ENCODE measurements at regions not wholly inside any gene's neighbourhood (a gene's known extent, or its start where the extent isn't known, plus 50 kb on each side); places are given as distances from the start of the nearest gene placed in this dataset.

DNA sequence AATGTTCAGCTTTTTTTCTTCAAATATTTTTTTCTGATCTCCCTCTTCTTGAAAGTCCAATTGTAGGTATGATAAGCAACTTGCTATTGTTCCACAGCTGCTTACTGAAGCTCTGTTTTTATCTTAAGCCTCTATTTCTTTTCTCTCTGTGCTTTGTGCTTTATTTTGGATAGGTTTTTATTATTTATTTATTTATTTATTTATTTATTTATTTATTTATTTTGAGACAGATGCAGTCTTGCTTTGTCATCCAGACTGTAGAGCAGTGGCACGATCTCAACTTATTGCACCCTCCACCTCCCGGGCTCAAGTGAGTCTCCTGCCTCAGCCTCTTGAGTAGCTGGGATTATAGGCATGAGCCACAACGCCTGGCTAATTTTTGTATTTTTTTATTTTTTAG lies 199.4 kb downstream of the KLF12 start:
- no peak for DNase-seq (ENCODE audit: low spot score)

DNA sequence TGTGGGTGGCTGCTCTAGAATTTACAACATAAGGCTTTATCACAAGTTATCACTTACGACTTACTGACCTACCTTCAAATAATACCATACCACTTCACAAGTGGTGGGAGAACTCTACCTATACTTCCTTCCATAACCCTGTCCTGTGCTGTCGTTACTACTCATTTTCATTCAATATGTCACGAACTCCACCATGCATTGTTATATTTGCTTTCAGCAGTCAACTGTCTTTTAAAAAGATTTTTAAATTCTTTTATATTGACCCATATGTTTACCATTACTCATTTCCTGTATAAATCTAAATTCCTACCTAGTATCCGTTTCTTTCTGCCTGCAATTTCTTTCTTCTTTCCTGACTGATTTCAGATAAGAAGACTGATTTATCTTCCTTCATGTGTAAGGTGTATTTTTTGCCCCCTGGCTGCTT lies 200.0 kb downstream of the KLF12 start:
- DNase-seq (ENCODE audit: low spot score), result no peak

DNA sequence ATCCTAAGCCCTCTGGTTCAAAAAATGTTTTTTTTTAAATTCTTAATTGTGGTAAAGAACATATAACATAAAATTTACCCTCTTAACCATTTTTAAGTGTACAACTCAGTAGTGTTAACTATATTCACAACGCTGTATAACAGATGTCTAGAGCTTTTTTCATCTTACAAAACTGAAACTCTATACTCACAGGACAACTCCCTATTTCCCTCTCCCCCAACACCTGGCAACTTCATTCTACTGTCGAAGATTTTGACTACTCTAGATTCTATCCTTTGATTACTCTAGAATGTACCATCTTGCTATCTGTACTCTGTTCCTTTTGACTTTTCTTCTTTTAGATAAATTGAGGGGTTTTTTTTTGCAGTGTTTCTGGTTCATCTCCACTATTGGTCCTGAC lies 200.4 kb downstream of the KLF12 start:
- DNase-seq (ENCODE audit: low spot score), result no peak

DNA sequence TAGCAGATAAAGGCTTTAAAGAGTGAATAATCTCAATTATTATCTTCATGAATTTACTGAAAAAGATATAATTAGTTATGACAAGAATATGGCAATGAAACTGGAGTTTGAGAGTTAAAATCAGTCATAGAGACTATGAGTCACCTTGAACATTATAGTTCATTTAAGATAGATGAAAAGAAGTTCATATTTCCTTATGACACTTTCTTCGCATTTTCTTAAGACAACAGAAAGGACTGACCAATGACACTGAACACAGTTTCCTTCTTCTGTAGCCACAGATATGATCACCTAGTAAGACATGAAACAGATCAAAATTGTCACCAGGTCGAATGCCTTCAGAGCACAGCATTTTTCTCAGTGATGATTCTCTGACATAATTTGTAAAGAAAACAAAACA lies 202.1 kb downstream of the KLF12 start:
- DNase-seq (ENCODE audit: low spot score), result no peak

DNA sequence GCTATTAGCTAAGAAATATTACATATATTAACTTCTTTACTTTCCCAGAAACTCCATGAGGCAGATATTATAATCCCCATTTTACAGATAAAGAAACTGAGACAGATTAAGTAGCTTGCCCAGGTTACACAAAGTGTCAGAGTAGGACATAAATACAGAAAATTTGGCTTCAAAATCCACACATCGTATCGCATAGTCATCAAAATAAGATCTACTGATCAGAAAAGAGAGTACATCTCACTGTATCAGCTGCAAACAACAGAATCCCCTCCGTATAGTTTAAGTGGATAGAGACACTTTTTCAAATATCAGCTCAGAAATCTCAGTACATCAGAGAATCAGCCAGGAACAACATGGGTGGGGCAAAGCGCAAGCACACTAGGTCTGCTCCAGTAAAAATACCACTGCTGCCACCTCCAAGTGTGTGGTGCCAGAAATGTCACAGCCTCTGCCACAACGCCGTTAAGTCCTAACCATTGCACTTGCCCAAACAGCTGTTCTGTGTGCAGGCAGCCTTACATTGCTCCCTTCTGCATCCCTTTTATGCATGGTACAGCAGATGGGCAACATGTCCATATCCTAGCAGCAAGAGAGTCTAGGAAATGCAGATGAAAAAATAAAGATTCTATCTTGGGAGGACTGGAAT lies 204.8 kb downstream of the KLF12 start:
- DNase-seq (ENCODE audit: low spot score), result no peak

DNA sequence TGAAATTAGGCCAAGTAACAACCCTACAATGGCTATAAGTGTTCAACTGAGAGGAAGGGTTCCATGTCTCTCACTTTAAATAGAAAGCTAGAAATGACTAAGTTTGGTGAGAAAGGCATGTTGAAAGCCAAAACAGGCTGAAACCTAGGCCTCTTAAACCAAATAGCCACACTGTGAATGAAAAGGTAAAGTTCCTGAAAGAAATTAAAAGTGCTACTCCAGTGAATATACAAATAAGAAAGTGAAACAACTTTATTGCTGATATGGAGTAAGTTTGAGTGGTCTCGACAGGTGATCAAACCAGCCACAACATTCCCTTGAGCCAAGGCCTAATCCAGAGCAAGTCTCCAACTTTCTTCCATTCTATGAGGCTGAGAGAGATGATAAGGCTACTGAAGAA lies 209.6 kb downstream of the KLF12 start:
- DNase-seq (ENCODE audit: low spot score), result no peak

DNA sequence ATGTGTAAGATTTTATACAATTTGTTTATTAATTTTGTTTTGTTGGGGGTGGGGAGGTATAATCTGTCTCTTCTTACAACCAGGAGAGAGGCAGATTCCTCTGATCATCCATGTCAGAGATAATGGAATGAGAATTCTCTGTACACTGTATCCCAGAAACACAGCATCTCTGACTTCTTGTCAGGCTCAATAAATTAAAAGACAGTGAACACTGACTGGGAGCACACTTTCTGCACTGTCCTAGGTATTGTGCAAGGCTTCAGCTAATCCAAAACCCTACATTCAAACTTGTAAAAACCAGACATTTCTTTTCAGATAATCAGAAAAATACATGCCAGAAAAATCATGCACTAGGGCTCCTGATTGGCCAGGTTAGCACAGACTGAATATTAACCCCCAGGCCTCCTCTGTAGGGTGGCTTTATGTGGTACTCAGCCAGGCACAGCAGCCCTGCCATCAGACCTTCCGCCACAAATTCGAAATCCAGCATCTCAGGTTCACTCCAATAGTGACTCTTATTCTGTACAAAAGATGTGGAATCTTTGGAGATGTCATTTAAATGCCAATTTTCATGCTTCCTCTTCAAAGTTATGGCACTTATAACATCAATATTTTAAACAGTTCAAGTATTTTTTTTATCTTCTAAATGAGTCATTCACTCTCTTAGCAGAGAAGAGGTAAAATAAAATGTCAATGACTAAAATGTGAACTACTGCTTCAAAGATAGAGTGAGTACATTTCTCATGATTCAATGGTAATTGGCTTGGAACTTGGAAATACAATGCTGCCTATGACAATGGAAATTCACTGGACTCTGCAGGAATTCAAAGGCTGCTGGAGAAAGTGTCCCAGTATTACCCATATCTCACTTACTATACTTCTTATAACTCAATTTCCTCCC lies 211.5 kb downstream of the KLF12 start:
- no peak for DNase-seq (ENCODE audit: low spot score)

DNA sequence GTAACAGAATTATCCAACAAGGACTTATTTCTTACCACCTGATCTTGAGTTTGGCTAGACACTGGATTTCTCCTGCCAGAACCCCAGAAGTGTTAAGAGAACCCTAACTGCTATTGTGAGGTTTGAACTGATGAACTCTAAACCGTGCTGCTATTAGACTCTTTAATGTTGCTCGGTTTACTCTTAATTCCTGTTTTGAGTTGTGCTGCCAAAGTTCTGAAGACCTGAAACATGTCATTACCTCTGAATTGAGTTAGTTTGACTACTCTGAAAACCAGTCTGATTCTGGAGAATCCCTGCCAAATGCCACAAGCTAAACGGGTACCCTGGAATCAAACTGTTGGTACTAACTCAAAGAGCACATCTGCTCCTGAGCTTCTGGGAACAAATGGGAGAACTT lies 215.5 kb downstream of the KLF12 start:
- no peak for DNase-seq (ENCODE audit: low spot score)

DNA sequence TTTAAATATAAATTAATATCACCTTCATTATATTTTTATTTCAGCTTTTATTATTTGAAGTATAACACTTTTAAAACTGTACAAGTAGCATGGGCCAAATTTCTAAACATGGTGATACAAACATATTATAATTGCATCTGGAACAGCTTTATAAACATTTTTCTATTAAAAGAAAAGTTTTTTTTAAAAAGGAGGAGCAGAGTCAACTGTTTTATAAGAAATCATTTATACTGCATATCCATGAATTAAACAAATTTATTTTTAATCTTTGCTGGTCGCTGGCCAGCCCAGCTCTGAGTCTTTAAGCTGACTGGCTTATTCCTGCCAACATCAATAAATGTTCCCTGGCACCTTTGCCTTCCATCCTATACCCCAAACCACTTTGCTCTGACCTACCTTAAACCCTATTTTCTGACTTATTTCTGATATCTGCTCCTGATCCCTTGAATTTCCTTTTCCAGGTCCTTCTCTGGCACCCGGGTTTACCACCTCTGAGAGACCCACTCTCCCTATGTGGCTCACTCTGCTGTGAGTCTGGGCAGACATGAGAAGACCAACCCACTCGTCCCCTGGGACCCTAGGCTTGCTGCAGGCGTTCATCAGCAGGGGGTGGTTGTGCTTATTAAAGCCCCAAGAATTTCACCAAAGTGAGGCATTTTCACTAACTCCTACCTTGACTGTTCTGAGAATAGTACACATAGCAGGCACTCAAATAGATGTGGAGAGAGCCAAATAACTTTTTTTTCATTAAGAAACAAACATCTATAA lies 220.3 kb downstream of the KLF12 start:
- no peak for DNase-seq (ENCODE audit: low spot score)

DNA sequence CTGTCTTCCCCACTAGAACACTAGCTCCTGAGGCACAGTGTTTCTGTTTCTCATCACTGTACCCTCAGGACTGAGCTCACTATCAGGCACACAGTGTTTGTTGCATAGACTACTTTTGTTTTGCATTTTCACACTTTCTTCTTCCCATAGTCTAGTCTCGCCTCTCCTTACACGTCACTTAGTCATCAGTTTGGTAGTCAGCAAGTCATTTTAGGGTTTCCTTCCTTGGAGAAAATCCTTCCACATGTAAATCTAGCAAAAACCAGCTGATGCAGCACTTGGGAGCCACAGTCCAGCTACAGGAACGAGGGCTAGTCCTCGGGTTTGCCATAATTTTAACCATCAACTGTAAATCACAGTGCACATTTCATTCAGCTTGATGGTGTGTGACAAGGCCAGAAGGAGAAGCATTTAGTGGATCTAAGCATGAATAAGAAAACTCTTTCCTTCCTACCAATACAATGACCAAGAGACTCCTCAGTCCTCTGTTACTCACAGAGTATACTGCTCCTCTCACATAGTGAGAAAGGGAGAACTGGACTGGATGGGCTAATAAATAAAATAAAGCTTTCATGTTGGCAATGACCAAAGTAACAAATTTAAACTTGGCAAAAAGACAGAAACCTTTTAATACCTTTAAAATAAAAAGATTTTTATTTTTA lies 221.0 kb downstream of the KLF12 start:
- DNase-seq (ENCODE audit: low spot score), result no peak

DNA sequence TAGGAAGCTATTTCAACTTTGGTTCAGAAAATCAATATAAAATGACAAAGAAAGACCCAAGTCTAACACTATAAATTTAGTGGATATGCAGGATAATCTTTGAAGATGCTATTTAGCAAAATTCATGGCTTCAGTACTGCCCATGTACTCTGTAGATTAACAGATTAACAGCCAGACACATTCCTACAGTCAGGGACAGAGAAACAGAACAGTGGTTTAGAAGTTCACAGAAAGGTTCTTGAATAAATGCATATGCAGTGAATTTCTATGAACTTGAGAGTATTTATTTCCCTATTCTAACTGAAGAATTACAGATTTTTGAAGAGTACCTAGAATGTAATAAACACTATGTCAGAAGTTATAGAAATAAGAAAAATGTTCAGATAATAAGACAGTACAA lies 222.8 kb downstream of the KLF12 start:
- no peak for DNase-seq (ENCODE audit: low spot score)

DNA sequence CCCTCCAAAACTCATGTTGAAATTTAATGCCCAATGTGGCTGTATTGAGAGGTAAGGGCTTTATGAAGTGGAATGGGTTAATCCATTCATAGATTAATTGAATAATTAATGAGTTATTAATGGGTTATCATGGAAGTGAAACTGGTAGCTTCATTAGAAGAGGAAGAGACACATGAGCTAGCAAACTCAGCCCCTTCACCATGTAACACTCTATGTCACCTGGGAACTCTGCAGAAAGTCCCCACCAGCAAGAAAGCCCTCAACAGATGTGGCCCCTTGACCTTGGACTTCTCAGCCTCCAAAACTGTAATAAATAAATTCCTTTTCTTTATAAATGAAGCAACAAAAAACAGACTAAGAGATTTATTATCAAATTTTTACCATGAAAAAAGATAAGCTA lies 223.5 kb downstream of the KLF12 start:
- no peak for DNase-seq (ENCODE audit: low spot score)

DNA sequence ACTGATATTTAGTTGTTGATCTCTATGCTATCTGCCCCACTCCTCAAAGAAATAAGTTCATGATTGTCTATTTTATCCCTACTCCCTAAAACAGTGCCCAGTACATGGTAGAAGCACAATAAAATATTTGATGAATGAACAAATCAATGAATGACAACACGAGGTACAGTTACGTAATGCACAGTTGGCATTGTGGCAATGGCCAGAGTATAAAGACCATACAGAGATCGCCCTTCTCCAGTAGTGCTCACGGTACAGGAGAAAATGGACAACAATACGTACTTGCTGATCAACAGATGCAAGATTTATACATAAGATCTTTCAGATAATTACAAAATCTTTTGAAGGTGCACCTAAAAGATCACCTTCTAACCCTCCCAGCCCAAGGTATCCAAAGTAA lies 225.4 kb downstream of the KLF12 start:
- no peak for DNase-seq (ENCODE audit: low spot score)

DNA sequence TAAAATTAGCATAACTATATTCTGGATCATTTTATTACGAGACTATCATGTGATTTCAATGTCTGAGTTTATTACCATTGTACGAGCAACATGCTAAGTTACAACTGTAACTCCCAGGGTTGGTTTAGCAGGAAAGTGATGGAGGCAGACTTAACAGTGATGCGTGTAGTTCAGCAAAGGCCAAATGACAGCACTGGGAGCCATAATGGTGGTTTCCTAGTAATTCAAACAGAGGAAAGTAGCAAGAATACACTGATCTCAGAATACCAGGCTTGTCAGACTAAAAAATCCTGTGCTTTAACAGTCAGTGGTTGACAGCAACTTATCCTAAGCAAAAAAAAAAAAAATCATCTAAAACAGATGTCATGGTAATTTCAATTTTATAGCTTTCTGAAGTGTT lies 229.6 kb downstream of the KLF12 start:
- no peak for DNase-seq (ENCODE audit: low spot score)

DNA sequence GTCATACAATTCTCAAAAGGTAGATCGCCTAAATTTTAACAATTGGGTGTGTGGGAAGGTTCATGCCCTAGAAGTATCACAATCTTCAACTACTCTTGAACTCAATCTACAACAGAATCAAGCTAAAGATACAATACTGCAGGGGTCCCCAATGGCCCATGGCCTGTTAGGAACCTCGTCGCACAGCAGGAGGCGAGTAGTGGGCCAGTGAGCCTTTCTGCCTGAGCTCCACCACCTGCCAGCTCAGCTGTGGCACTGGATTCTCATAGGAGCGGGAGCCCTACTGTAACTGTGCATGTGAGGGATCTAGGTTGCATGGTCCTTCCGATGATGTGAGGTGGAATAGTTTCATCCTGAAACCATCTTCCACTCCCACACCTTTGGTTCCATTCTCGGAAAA lies 230.6 kb downstream of the KLF12 start:
- DNase-seq (ENCODE audit: low spot score), result no peak

DNA sequence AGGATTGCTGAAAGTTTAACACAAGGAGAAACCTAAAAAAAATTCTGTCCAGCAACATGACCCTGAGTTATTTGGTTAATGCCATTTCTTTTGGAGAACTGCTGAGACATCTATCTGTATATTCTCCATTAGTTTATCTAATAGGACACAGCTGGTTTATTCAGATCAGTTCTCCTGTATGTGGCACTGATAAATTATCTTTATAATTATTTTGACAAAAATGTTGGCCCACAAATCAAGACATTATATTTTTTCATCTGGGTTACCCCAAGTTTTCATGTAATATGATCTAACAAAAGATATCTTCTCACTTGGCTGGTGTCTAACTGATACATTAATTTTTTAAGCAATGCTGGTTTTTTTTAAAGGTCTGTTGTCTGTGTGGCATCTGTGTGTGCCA lies 231.4 kb downstream of the KLF12 start:
- no peak for DNase-seq (ENCODE audit: low spot score)

DNA sequence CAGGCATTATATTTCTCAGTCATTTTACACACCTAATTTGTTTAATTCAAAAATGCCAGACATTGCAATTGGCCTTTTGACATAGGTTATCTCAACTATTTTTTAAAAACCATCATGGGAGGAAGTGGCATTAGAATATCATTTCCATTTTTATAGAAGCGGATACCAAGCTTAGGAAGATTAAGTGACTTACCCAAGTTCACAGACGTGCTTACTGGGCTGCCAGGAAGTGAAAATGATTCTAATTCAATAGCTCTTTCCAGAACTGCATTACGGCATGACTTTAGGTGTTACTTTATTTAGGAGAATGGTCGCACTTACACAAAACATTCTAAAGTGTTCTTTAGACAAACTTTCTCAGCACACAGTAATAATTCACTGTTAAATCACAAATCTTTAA lies 231.9 kb downstream of the KLF12 start:
- no peak for DNase-seq (ENCODE audit: low spot score)

DNA sequence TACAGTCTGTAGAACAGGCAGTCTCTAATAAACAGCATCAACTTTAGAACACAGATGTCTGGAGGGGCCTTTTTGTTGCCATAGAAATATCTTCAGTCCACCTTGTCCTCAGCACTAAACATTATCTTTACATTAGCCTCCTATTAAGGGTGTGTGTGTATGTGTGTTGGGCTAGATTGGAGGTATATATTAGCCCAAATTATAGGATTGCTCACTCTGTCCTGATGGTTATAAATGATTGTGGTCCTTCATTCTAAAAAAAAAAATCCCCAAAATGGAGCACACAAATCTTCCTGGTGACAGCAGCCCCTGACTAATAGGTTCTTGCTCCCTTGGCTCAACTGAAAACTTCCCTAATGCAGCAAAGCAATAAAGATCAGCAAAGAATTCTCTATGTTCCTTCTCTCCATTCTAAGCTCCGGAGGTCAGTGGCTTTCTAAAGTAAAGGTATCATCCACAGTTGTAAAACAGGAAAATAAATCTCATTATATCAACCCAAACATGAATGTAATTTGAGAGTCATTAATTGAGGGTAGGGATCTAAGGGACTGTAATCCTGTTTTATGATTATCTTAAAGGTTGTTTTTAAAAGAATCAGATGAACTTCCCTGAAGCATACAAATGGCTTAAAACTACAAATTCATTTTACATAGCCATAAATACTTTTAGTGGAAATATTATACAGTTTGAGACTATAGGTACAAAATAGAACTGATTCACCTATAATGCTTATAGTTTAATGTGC lies 232.7 kb downstream of the KLF12 start:
- DNase-seq (ENCODE audit: low spot score), result no peak

DNA sequence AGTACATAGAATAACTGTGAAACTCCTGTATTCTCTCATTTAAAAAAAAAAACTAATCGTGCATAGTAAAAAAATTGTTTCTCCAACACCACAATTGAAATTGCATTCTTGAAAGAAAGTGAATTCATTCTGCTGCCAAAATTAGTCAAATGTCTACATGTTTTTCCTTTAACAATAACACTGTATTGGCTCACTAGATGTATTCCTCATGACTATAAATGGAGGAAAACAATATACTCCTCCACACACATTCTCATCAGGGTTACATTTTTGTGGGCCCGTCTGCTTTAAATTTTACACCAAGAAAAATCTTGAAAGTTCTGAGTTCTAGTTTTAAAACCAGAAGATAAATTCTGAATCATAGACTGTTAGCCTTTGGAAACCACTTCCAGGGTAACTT lies 233.6 kb downstream of the KLF12 start:
- no peak for DNase-seq (ENCODE audit: low spot score)

DNA sequence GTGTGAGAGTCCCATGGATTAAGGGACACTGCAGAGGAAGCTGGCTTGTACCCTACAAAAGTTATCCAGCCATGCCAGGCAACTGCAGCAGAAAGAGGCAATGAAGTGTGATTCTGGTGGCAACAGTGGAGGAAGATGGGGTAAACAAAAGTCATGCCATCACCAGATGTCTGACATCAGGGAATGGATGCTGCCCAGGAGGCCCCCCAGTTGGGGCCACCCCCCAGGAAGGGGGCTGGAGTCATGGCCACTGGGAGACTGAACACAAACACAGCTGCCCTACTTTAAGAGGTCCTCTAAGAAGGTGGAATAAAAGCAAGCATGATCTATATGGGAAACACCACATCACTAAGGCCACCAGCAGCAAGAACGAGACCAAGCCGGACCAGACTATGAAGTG lies 235.3 kb downstream of the KLF12 start:
- no peak for DNase-seq (ENCODE audit: low spot score)

DNA sequence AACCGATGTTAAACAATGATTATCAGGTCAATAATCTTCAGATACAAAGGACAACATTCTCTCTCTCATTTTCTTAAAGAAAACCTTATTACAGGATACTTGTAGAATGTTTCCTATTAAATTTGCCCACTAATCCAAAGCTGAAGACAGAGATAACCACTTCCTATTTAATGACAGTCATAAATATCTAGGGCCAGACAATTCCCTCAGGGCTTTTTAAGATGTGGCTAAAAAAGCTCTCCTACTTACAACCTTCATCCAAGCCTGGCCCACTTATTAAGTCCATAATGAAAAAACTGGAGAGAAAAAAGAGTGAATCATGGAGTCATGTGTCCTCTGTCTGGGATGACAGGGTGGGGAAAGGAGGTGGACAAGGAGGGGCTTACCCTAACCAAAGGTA lies 235.9 kb downstream of the KLF12 start:
- DNase-seq (ENCODE audit: low spot score), result no peak
